NB4 (cell line): ENCODE measurements at regions not wholly inside any gene's neighbourhood (a gene's known extent, or its start where the extent isn't known, plus 50 kb on each side); places are given as distances from the start of the nearest gene placed in this dataset.

Experiments used
- CTCF ChIP-seq: IDR thresholded peaks from one replicate; pipeline ENCODE4 v1.5.1; 2012; ENCODE audit warnings: low read depth, low read length
- MAX ChIP-seq: IDR thresholded peaks from 2 replicates; pipeline ENCODE4 v1.6.1; 2011; ENCODE audit warnings: low read depth, low read length
- POLR2A ChIP-seq: IDR thresholded peaks from 2 replicates; pipeline ENCODE4 v1.6.1; 2011; ENCODE audit warnings: mild to moderate bottlenecking; ENCODE audit not compliant: insufficient read length; ENCODE audit errors: extremely low read depth

GRCh38 chr13:44785401-44785800, 203.9 kb downstream of the NUFIP1 start:
- TF ChIP-seq CTCF, result no peak
- no peak for TF ChIP-seq POLR2A
- no peak for TF ChIP-seq MAX
